NCI-H510A treated with DMSO at 0.1 percent for 48 hours (cell line): ENCODE measurements at regions not wholly inside any gene's neighbourhood (a gene's known extent, or its start where the extent isn't known, plus 50 kb on each side); places are given as distances from the start of the nearest gene placed in this dataset.

ENCODE experiments used
- DNase-seq: peaks from one replicate; lab custom pipeline; 2025; lab: John Stamatoyannopoulos, UW

DNA sequence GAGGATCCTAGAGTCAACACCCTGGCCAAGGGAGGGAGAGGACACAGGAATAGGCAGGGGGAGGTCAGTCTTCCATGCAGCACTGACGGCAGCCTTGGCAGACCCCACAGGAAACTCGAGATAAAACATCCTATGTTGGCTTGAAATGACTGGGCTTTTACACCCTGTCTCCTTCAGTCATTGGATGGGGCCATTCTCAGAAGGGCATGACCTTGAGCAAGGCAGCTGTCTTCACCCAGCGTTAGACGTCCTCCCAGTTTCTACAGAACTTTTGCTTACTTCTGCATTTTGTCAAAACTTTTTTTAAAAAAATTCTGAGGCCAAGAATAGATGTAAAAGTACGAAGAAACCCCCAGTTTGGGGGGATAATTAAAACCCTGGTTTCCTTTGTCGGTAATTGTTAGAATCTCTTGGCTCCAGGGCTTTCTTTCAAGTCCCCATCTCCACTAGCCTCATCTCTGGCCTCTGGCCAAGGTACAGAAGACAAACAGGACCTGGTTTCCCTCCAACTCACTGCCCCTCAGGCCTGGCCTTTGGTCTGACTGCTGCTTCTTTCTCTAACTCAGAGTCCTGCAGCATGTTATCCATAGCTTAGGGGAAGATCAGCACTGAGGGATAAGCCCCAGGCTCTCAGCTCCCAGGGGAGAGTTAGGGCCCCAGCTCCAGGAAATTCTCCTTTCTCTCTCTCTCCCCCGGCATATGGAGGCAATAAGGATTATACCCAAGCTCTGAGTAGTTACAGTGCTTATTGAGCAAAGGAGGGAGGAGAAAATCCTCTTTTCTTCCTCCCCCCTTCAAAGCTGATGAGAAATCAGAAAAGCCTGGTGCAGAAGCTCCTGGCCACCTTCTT is 51.6 kb upstream of the KCND3 start:
- DNase-seq: no peak

- DNase-seq: no peak
Observed at GRCh38 chr1:112043901-112044300, 54.4 kb upstream of the KCND3 start.

DNA sequence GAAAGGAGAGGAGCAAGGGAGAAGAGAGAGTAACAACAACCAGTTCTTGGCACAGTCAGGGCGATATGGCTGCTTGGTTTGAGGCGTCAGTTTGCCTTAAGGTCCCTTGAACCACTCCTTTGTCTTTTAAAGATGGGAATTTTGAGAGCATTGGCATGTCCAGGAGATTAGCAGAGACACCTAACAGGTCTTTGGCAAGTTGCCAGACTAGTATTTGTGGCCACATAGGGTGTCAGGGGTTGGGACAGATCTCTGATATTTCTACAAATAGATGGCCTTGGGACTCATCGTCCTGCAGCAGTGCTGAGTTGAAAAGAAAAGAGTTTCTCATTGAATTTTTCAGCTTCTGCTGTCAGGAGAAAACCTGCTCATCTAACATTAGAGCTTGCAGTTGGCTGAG is 55.3 kb upstream of the KCND3 start:
- DNase-seq: no peak

DNA sequence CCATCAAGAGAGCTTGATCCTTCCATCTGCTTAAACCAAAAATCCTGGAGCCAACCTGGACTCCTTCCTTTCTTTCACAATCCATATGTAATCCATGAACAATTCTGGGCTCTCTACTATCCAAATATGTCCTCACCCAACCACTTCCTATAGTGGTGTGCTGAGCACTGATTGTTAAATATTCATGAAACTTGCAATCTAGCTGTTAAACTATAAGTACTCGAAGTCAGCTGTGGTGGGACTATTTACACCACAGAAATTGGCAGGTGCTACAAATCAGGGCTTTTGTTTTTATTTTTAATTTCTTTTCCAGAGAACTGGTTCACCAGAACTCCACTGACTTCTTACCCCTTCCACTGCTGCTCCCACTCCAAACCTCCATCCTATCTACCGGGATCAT is 57.2 kb upstream of the KCND3 start:
- DNase-seq: no peak

- DNase-seq: no peak
Observed at GRCh38 chr1:112048421-112048820, 59.0 kb upstream of the KCND3 start.

DNA sequence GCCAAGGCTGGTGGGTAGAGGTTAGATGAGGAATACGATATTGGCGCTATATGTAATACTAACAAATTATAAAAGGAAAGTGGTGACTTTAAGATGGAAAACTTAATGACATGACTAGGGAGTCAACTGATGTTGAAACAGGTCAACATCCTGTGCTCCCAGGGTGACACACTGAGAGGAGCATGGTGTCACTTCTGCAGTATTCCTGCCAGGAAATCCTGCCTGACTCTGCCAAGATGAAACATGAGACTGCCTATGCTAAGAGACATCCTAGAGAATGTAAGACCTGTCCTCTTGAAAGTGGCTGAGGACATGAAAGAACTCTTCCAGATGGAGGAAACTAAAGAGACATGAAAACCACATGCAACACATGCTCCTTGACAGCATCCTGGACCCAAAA is 65.0 kb upstream of the KCND3 start:
- no peak for DNase-seq

- DNase-seq: no peak
Observed at GRCh38 chr1:112056354-112056753, 66.9 kb upstream of the KCND3 start.

DNA sequence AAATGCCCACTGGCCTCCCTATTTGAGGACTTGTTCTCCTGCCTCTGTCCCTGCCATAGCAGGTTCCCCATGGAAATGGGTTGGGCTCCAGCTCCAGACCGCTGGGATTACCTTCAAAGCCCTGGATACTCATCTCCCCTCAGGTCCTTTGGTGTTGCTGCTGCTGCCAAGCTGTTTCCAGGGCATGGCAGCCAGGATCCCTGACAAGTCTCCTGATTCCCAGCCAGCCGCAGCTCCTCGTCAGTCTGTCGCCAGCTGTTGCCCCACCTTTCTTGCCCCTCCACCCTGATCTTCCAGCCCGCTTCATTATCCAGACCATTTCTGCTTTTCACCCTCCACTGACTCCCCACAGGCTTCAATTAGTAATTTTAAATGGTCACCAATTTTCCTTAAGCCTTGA is 68.3 kb upstream of the KCND3 start:
- no peak for DNase-seq

GRCh38 chr1:112058815-112059450 is 69.5 kb upstream of the KCND3 start:
- no peak for DNase-seq

GRCh38 chr1:112059679-112060078 is 70.2 kb upstream of the KCND3 start:
- no peak for DNase-seq

GRCh38 chr1:112060261-112060660 is 70.8 kb upstream of the KCND3 start:
- no peak for DNase-seq

- DNase-seq: no peak
Observed at GRCh38 chr1:112061056-112061455, 71.6 kb upstream of the KCND3 start.

DNA sequence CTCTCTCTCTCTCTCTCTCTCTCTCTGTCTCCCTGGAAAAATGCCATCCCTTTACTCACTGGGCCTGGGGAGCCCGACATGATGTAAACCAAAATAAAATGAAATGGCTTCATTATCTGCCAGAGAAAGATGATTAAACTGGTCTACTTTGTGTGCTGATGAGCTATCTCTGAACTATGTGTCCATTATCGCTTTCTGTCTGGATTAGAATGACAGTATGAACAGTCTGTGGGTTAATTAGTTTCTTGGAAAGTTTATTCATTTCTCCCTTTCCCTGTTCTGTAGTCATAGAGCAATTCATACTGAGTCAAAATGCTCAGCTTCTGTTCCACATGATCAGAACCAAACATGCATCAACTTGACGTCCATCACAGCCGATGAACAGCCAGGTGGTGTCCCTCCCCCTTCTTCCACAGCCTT is 72.4 kb upstream of the KCND3 start:
- DNase-seq: no peak

GRCh38 chr1:112063781-112064728 is 74.6 kb upstream of the KCND3 start:
- no peak for DNase-seq

DNA sequence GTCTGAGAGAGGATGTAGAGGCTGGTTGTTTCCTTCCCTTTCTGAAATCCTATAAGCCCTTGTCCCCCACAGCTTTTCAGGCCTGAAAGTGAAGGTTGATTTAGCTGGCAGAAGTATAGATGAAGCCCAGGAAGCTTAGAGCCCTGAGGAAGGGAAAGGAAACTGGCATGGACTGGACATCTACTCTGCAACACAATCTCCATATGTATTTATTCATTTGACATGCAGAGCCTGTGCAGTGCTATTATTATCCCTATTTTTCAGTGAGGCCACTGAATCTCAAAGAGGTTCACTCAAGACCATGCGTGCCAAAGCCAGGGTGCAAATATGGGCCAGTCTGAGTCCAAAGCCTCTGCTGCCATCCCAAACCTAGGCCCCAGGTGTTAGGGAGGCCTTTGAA is 78.5 kb upstream of the KCND3 start:
- no peak for DNase-seq

DNA sequence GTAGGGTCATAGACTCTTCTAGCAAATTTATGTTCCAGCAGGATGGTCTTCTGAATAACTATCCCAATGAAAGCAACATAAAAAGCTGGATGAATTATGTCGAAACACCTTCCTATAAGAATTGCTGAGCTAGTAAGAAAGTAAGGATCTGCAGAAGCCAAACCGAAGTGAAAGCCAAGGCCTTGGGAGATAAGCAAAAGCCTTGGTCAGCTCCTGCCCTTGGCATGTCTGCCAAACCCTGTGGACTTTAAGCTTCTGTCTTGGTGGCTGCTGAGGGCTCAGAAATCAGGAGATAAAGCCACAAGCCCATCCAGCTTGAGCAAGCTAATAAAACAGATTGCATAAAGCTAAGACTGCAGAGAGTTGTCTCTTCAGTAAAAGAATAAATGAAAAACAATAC is 81.2 kb upstream of the KCND3 start:
- no peak for DNase-seq

DNA sequence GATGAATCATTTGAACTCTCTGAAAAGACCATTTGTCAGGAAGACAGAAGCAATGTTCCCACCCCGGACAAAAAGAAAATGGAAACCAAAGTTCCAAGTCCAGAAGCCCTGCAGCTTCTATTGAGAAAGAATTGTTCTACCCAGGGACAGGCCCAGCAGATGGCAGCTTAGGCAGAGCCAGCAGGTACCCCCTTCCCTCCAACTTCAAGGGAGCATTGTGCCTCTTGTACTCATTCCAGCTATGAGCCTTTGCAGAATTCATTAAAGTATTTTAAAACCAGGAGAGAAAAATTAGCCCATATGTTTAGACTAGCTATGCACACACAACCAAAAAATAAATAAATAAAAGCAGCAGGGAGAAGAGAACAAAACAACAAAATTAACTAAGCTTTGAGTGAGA is 85.2 kb upstream of the KCND3 start:
- no peak for DNase-seq

- no peak for DNase-seq
Observed at GRCh38 chr1:112075566-112075965, 86.1 kb upstream of the KCND3 start.

DNA sequence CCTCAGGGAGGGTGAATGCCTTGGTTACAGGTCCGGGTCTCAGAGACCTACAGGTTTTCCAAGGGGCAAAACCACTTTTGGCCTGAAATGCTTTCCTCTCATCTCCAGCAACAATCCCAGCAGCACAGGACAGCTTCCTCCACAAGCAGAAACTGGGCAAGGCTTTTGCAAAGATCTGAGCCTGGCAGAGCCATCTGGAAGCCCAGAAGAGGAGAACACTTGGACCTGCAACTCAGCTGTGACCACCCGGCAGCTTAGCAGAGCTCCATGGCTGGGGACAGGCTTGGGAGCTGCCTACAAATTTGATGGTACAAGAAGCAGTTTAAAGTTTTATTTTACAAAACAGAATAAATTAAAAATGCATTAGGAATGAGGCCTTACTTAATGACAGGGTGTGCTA is 90.0 kb upstream of the KCND3 start:
- no peak for DNase-seq

GRCh38 chr1:112083487-112083886 is 94.0 kb upstream of the KCND3 start:
- DNase-seq: no peak

- no peak for DNase-seq
Observed at GRCh38 chr1:112092656-112093371, 103.3 kb upstream of the KCND3 start.

GRCh38 chr1:112093372-112093694 is 103.9 kb upstream of the KCND3 start:
- DNase-seq: no peak
